OCI-LY7 (cell line): ENCODE measurements at regions not wholly inside any gene's neighbourhood (a gene's known extent, or its start where the extent isn't known, plus 50 kb on each side); places are given as distances from the start of the nearest gene placed in this dataset.

Experiments
- BruUV-seq: library from RNA; stranded (reverse); fragments of 400-500 nt; replicated peaks from 2 replicates; lab custom pipeline; 2021; lab: Mats Ljungman, UMichigan
- CTCF ChIA-PET: fragments of 300-600 bp; sonication (Branson Sonifier 250); formaldehyde crosslinking; loops from one replicate; lab custom pipeline; 2022; ENCODE audit warnings: antibody characterized with exemption; ENCODE audit not compliant: unreplicated experiment; lab: Charles Lee
- POLR2A ChIA-PET: fragments of 300-600 bp; sonication (Branson Sonifier 250); formaldehyde crosslinking; loops from one replicate; lab custom pipeline; 2022; ENCODE audit warnings: antibody characterized with exemption; lab: Charles Lee
- DNase-seq: peaks from one replicate; pipeline ENCODE4 v3.0.0-alpha.2; 2015; ENCODE audit warnings: low spot score
- H2AFZ ChIP-seq: fragments of 200-600 bp; sonication (generic), shearing (Covaris generic); 2 replicates; pipeline ENCODE4 v1.6.1; 2014; ENCODE audit warnings: mild to moderate bottlenecking, antibody characterized with exemption, low read length, moderate library complexity
- H3K27ac ChIP-seq: fragments of 200-600 bp; sonication (generic); 2 replicates; pipeline ENCODE4 v1.5.1; 2014; ENCODE audit warnings: mixed run types, low read depth, mild to moderate bottlenecking, moderate library complexity, low read length, inconsistent platforms; ENCODE audit not compliant: poor library complexity, severe bottlenecking
- H3K36me3 ChIP-seq: fragments of 200-600 bp; sonication (generic); 2 replicates; pipeline ENCODE4 v1.6.1; 2014; ENCODE audit warnings: mild to moderate bottlenecking, antibody characterized with exemption, low read length, moderate library complexity, mixed read lengths; ENCODE audit not compliant: insufficient read depth
- H3K4me1 ChIP-seq: fragments of 200-600 bp; sonication (generic); 2 replicates; pipeline ENCODE4 v1.5.1; 2014; ENCODE audit warnings: mild to moderate bottlenecking, low read length; ENCODE audit not compliant: insufficient read depth, poor library complexity, severe bottlenecking
- H3K4me2 ChIP-seq: fragments of 200-600 bp; sonication (generic); 2 replicates; pipeline ENCODE4 v1.6.1; 2014; ENCODE audit warnings: mild to moderate bottlenecking, low read length
- H3K4me3 ChIP-seq: fragments of 200-600 bp; sonication (generic); 2 replicates; pipeline ENCODE4 v1.5.1; 2014; ENCODE audit warnings: mild to moderate bottlenecking, low read depth, low read length; ENCODE audit not compliant: poor library complexity, severe bottlenecking
- H3K79me2 ChIP-seq: fragments of 200-600 bp; sonication (generic); 2 replicates; pipeline ENCODE4 v1.6.1; 2016; ENCODE audit warnings: low read depth, mild to moderate bottlenecking, low read length, moderate library complexity, mixed read lengths; ENCODE audit not compliant: insufficient read depth
- H3K9me2 ChIP-seq: fragments of 200-600 bp; sonication (generic); 2 replicates; pipeline ENCODE4 v1.6.1; 2016; ENCODE audit warnings: mild to moderate bottlenecking, low read length, mixed read lengths; ENCODE audit not compliant: insufficient read depth
- H3K9me3 ChIP-seq: fragments of 200-600 bp; sonication (generic); 2 replicates; pipeline ENCODE4 v1.6.1; 2014; ENCODE audit warnings: mild to moderate bottlenecking, mixed run types, low read length, mixed read lengths
- H4K20me1 ChIP-seq: fragments of 200-600 bp; sonication (generic); 2 replicates; pipeline ENCODE4 v1.6.1; 2014; ENCODE audit warnings: mild to moderate bottlenecking, antibody characterized with exemption, low read length, moderate library complexity, mixed read lengths; ENCODE audit not compliant: insufficient read depth
- CTCF ChIP-seq: fragments of 200-600 bp; sonication (generic); conservative IDR thresholded peaks from 2 replicates; pipeline ENCODE4 v1.5.1; 2014; ENCODE audit warnings: mild to moderate bottlenecking, antibody characterized with exemption, low read length, moderate library complexity, mixed read lengths
- EZH2phosphoT487 ChIP-seq: fragments of 200-600 bp; sonication (generic); IDR thresholded peaks from 2 replicates; pipeline ENCODE4 v1.6.1; 2018; ENCODE audit warnings: low read depth, borderline replicate concordance, mild to moderate bottlenecking, mixed run types, antibody characterized with exemption, low read length, moderate library complexity, mixed read lengths
- intact Hi-C: fragments of 100-400 bp; cut with micrococcal nuclease; formaldehyde crosslinking; loops from one replicate; pipeline ENCODE4 v1.10.0; 2022; ENCODE audit not compliant: unreplicated experiment

DNA sequence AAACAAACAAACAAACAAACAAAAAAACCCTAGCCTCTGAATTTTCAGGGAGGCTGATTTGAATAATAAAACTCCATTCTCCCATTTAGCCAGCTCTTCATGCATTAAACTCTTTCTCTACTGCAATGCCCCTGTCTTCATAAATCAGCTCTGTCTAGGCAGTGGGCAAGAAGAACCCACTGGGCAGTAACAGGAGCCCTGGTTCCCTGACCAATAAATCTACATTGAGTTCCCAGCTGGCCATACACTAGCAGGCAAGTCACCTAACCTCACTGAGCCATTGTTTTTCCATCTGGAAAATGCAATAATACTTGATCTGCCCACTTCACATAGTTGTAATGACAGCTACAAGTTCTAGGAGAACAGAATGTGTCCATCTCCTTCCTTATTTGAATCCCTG is 57.6 kb upstream of the YPEL5 start:
- no peaks in the 10 kb centered on the region for H4K20me1 ChIP-seq
- ChIA-PET CTCF (no interaction called here), POLR2A (no interaction called here)
- H3K9me2 ChIP-seq: no peaks in the 10 kb centered on the region
- H3K27ac ChIP-seq: no peak overlapping the region
- H2AFZ ChIP-seq: no peak overlapping the region
- H3K4me1 ChIP-seq: no peaks in the 10 kb centered on the region
- H3K79me2 ChIP-seq: no peaks in the 10 kb centered on the region
- TF ChIP-seq CTCF (no peak), EZH2phosphoT487 (no peak)
- no peaks in the 10 kb centered on the region for H3K9me3 ChIP-seq
- intact Hi-C loops: no loop called here
- H3K4me3 ChIP-seq: no peak overlapping the region
- H3K36me3 ChIP-seq: no peaks in the 10 kb centered on the region
- no peak for DNase-seq
- H3K4me2 ChIP-seq: no peak overlapping the region
- no TSS peak for BruUV-seq

- POLR2A ChIA-PET: interaction anchor here (0.5 to 1.2 kb wide), 2 partner anchors 19 to 52 kb away, joined by 3 to 6 read pairs; no protein-coding TSS in a partner anchor
- Histone ChIP-seq H2AFZ (no peak overlapping the region), H3K79me2 (no peaks in the 10 kb centered on the region), H3K4me3 (no peak overlapping the region), H3K4me1 (peaks cover 15% of the 10 kb centered on the region), H3K9me2 (no peaks in the 10 kb centered on the region), H3K36me3 (no peaks in the 10 kb centered on the region), H4K20me1 (no peaks in the 10 kb centered on the region), H3K9me3 (no peaks in the 10 kb centered on the region), H3K27ac (no peak overlapping the region), H3K4me2 (no peak overlapping the region)
- no peak for DNase-seq
- intact Hi-C loops: no loop called here
- no TSS peak for BruUV-seq
- TF ChIP-seq CTCF (no peak), EZH2phosphoT487 (no peak)
- CTCF ChIA-PET: no interaction called here
Observed at GRCh38 chr2:30095402-30095801, 51.4 kb upstream of the YPEL5 start.

DNA sequence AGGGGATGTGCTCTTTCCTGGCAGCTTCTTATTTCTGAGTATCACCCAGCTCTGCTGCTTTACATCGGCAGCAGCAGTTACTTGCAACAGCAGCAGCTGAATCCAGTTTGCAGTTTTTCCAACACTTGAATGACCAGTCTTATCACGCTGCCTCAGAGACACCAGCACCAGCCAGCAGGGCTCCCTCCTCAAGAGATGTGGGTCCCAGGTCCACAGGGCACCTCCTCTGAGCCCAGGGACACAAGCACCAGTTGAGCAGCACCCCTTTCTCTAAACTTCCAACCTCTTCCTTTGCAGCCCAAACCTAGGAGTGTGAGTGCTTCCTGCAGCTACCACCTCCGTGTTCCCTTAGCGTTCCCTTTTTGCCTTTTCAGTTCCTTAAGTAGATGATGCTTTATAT is 50.4 kb upstream of the YPEL5 start:
- H3K4me3 ChIP-seq: no peak overlapping the region
- H3K9me2 ChIP-seq: no peaks in the 10 kb centered on the region
- BruUV-seq: no TSS peak
- no peak for DNase-seq
- H3K4me1 ChIP-seq: peaks cover 15% of the 10 kb centered on the region
- no peaks in the 10 kb centered on the region for H4K20me1 ChIP-seq
- H3K36me3 ChIP-seq: no peaks in the 10 kb centered on the region
- no peaks in the 10 kb centered on the region for H3K79me2 ChIP-seq
- no peak overlapping the region for H3K27ac ChIP-seq
- H3K9me3 ChIP-seq: no peaks in the 10 kb centered on the region
- H2AFZ ChIP-seq: no peak overlapping the region
- ChIA-PET POLR2A (interaction anchor here (1.2 kb wide), 1 partner anchor 17 kb away, joined by 3 read pairs; no protein-coding TSS in a partner anchor), CTCF (no interaction called here)
- H3K4me2 ChIP-seq: no peak overlapping the region
- no peak for TF ChIP-seq CTCF
- no peak for TF ChIP-seq EZH2phosphoT487
- intact Hi-C loops: no loop called here
